Adrenal gland (tissue), 9 donors: ENCODE measurements at regions not wholly inside any gene's neighbourhood (a gene's known extent, or its start where the extent isn't known, plus 50 kb on each side); places are given as distances from the start of the nearest gene placed in this dataset.

ENCODE experiments used
- DNase-seq, 7 donors: peaks; one replicate each; pipeline ENCODE4 v3.0.0-alpha.2; 2019 to 2020
- H3K27ac ChIP-seq, 5 donors: fragments of 200-600 bp; sonication (generic) in 4 of 5; 1 replicate in 3 of 5; 2 replicates in 2 of 5; pipeline versions ENCODE4 v1.5.1 to v1.8.0; 2016 to 2020; ENCODE audit warnings: mild to moderate bottlenecking in 1 of 5
- H3K27me3 ChIP-seq: fragments of 200-600 bp; 2 replicates; pipeline ENCODE4 v1.8.0; 2021
- H3K36me3 ChIP-seq, 2 donors: fragments of 200-600 bp; replicated peaks in 1 of 2; 1 replicate in 1 of 2; 2 replicates in 1 of 2; pipeline versions ENCODE4 v1.5.1 to v1.8.0; 2018 to 2022
- H3K4me1 ChIP-seq, 2 donors: fragments of 200-600 bp; replicated peaks in 1 of 2; 1 replicate in 1 of 2; 2 replicates in 1 of 2; pipeline versions ENCODE4 v1.5.1 to v1.8.0; 2018 to 2021
- H3K4me3 ChIP-seq, 4 donors: fragments of 200-600 bp; sonication (generic) in 3 of 4; one replicate each; pipeline ENCODE4 v1.5.1; 2016 to 2018
- H3K9me3 ChIP-seq, 3 donors: fragments of 200-600 bp; sonication (generic) in 1 of 3; replicated peaks in 1 of 3; 1 replicate in 2 of 3; 2 replicates in 1 of 3; pipeline versions ENCODE4 v1.5.1 to v1.8.0; 2016 to 2021
- CTCF ChIP-seq, 6 experiments: fragments of 450-650 bp in 4 of 6; fragments of 200-600 bp in 2 of 6; sonication (generic) in 1 of 6; IDR thresholded peaks; 1 replicate in 5 of 6; 2 replicates in 1 of 6; pipeline versions ENCODE4 v1.5.1 to v1.8.0; 2016 to 2021; ENCODE audit warnings: antibody characterized with exemption in 6 of 6, mild to moderate bottlenecking in 2 of 6, moderate library complexity in 1 of 6
- POLR2A ChIP-seq, 2 donors: fragments of 450-650 bp; IDR thresholded peaks; one replicate each; pipeline ENCODE4 v1.6.1; 2017; ENCODE audit warnings: antibody characterized with exemption in 2 of 2, mild to moderate bottlenecking in 2 of 2, moderate library complexity in 1 of 2
- WGBS, 4 donors: extraction: QIAGEN DNeasy Blood & Tissue Kit in 2 of 4; methylation state at CpG; one replicate each; pipeline versions ENCODE4 v1.1.5 to v1.1.7; 2013 to 2017; 5-methylcytosine and 5-hydroxymethylcytosine counted together
- intact Hi-C, 2 donors: fragments of 100-400 bp; cut with DNase I; formaldehyde crosslinking; loops; one replicate each; pipeline versions ENCODE4 v1.14.1 to v1.15.0; 2022 to 2023
- donor health status: healthy with polysubstance abuse.
- donor health status: Bipolar disorder and iron deficiency.
- donor health status: DM: yes; HTN: yes; CAD: no.
- donor health status: DM: no; HTN: no; CAD: no.
- donor health status: DM: no; HTN: no; CAD: no.

GRCh38 chr4:64216741-64217140 lies 192.5 kb downstream of the TECRL start:
- no peak for DNase-seq
- no peaks in the 10 kb centered on the region for H3K4me1 ChIP-seq
- intact Hi-C loops: no loop called here
- TF ChIP-seq CTCF (IDR thresholded peaks at IDR 0.05) (no peak), POLR2A (IDR thresholded peaks at IDR 0.05) (no peak)
- H3K27ac ChIP-seq: no peak overlapping the region
- no peaks in the 10 kb centered on the region for H3K36me3 ChIP-seq
- H3K9me3 ChIP-seq: no peaks in the 10 kb centered on the region
- H3K27me3 ChIP-seq: no peaks in the 10 kb centered on the region
- no peak overlapping the region for H3K4me3 ChIP-seq
- WGBS, 4 donors: 45 to 63% (median 52%) methylated on average over 1 of the region's 1 CpG

GRCh38 chr4:64205376-64205775 lies 203.9 kb downstream of the TECRL start:
- Histone ChIP-seq H3K27ac (no peak overlapping the region), H3K36me3 (no peaks in the 10 kb centered on the region), H3K9me3 (no peaks in the 10 kb centered on the region), H3K4me3 (no peak overlapping the region), H3K4me1 (no peaks in the 10 kb centered on the region), H3K27me3 (no peaks in the 10 kb centered on the region)
- WGBS, 4 donors: 57 to 74% (median 64%) methylated on average over 3 of the region's 3 CpGs
- intact Hi-C loops: no loop called here
- TF ChIP-seq CTCF (IDR thresholded peaks at IDR 0.05) (no peak), POLR2A (IDR thresholded peaks at IDR 0.05) (no peak)
- DNase-seq: no peak

- no peaks in the 10 kb centered on the region for H3K36me3 ChIP-seq
- DNase-seq: no peak
- H3K4me1 ChIP-seq: no peaks in the 10 kb centered on the region
- intact Hi-C loops: no loop called here
- TF ChIP-seq POLR2A (IDR thresholded peaks at IDR 0.05) (no peak), CTCF (IDR thresholded peaks at IDR 0.05) (no peak)
- no peak overlapping the region for H3K4me3 ChIP-seq
- no peak overlapping the region for H3K27ac ChIP-seq
- H3K27me3 ChIP-seq: no peaks in the 10 kb centered on the region
- WGBS, 4 donors: 31 to 63% (median 49%) methylated on average over 2 of the region's 2 CpGs
- H3K9me3 ChIP-seq: no peaks in the 10 kb centered on the region
Observed at GRCh38 chr4:64200001-64200555, 209.2 kb downstream of the TECRL start.

- Histone ChIP-seq H3K9me3 (no peaks in the 10 kb centered on the region), H3K27ac (no peak overlapping the region), H3K27me3 (no peaks in the 10 kb centered on the region), H3K4me3 (no peak overlapping the region), H3K36me3 (no peaks in the 10 kb centered on the region), H3K4me1 (no peaks in the 10 kb centered on the region)
- no peak for TF ChIP-seq POLR2A (IDR thresholded peaks at IDR 0.05)
- no peak for TF ChIP-seq CTCF (IDR thresholded peaks at IDR 0.05)
- 47 to 59% (median 58%) methylated on average over 1 of the region's 1 CpG for WGBS, 4 donors
- no peak for DNase-seq
- intact Hi-C loops: no loop called here
Observed at GRCh38 chr4:64195582-64195981, 213.7 kb downstream of the TECRL start.
